Smooth muscle cell (in vitro differentiated cells): ENCODE measurements at regions not wholly inside any gene's neighbourhood (a gene's known extent, or its start where the extent isn't known, plus 50 kb on each side); places are given as distances from the start of the nearest gene placed in this dataset.

Experiments used
- DNase-seq: peaks from one replicate; lab custom pipeline; 2025; ENCODE audit not compliant: unreplicated experiment; lab: John Stamatoyannopoulos, UW
- H2AFZ ChIP-seq: fragments of 200-600 bp; sonication (generic); 2 replicates; pipeline ENCODE4 v1.6.0; 2016; ENCODE audit warnings: antibody characterized with exemption, low read depth, mild to moderate bottlenecking
- H3F3A ChIP-seq: fragments of 200-600 bp; sonication (generic); 2 replicates; pipeline ENCODE4 v1.6.0; 2017; ENCODE audit warnings: antibody characterized with exemption, low read depth
- H3K27ac ChIP-seq: fragments of 200-600 bp; sonication (generic); 2 replicates; pipeline ENCODE4 v1.5.1; 2016; ENCODE audit warnings: low read depth, mild to moderate bottlenecking
- H3K27me3 ChIP-seq: fragments of 200-600 bp; sonication (generic); 2 replicates; pipeline ENCODE4 v1.6.1; 2016; ENCODE audit warnings: low read depth, mild to moderate bottlenecking
- H3K36me3 ChIP-seq: fragments of 200-600 bp; sonication (generic); 2 replicates; pipeline ENCODE4 v1.5.1; 2016; ENCODE audit warnings: low read depth
- H3K4me1 ChIP-seq: fragments of 200-600 bp; sonication (generic); 2 replicates; pipeline ENCODE4 v1.5.1; 2016; ENCODE audit warnings: low read depth
- H3K4me2 ChIP-seq: fragments of 200-600 bp; sonication (generic); 2 replicates; pipeline ENCODE4 v1.6.0; 2016; ENCODE audit warnings: mild to moderate bottlenecking
- H3K4me3 ChIP-seq: fragments of 200-600 bp; sonication (generic); 2 replicates; pipeline ENCODE4 v1.5.1; 2016; ENCODE audit warnings: mild to moderate bottlenecking
- H3K79me2 ChIP-seq: fragments of 200-600 bp; sonication (generic); 2 replicates; pipeline ENCODE4 v1.6.0; 2016; ENCODE audit warnings: low read depth, mild to moderate bottlenecking
- H3K9ac ChIP-seq: fragments of 200-600 bp; sonication (generic); 2 replicates; pipeline ENCODE4 v1.6.0; 2016; ENCODE audit warnings: low read depth
- H3K9me3 ChIP-seq: fragments of 200-600 bp; sonication (generic); replicated peaks from 2 replicates; pipeline ENCODE4 v1.5.1; 2016; ENCODE audit warnings: low read depth
- H4K20me1 ChIP-seq: fragments of 200-600 bp; sonication (generic); 2 replicates; pipeline ENCODE4 v1.6.0; 2016; ENCODE audit warnings: low read depth
- WGBS: methylation state at CpG from one replicate; pipeline ENCODE4 v1.1.7; 2016; ENCODE audit warnings: low lambda C conversion rate; 5-methylcytosine and 5-hydroxymethylcytosine counted together
- TF ChIP-seq, protein P1 (sequence below): fragments of 200-600 bp; sonication (generic); IDR thresholded peaks from 2 replicates; pipeline ENCODE4 v1.5.1; 2017; ENCODE audit warnings: borderline replicate concordance, mild to moderate bottlenecking, antibody characterized with exemption; ENCODE audit not compliant: insufficient read depth, poor library complexity, severe bottlenecking

DNA sequence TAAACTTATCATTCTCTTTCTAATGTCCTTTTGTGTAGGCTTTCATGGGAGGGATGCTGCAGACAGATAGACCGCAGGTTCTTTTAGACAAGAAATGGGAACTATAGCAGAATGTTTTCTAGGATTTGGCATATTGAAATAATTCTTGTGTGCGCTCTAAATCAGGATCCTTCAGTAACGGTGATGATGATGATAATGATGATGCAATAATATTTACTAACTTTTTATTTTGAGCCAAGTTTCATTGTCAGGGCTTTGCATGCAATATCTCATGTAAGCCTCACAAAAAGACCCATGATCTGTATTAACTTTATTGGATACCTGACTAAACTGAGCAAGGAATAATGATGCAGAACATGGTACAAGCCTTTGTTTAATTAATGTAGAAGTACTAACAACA lies 280.1 kb downstream of the HAO1 start:
- DNase-seq: no peak
- Histone ChIP-seq H3K79me2 (no peaks in the 10 kb centered on the region), H3K4me2 (no peak overlapping the region), H3K4me1 (no peaks in the 10 kb centered on the region), H3K27me3 (no peaks in the 10 kb centered on the region), H4K20me1 (no peaks in the 10 kb centered on the region), H3K4me3 (no peak overlapping the region), H3K36me3 (no peaks in the 10 kb centered on the region), H3K9ac (no peak overlapping the region), H3K27ac (no peak overlapping the region), H2AFZ (no peak overlapping the region), H3K9me3 (no peaks in the 10 kb centered on the region), H3F3A (no peaks in the 10 kb centered on the region)
- TF ChIP-seq, protein P1, sequence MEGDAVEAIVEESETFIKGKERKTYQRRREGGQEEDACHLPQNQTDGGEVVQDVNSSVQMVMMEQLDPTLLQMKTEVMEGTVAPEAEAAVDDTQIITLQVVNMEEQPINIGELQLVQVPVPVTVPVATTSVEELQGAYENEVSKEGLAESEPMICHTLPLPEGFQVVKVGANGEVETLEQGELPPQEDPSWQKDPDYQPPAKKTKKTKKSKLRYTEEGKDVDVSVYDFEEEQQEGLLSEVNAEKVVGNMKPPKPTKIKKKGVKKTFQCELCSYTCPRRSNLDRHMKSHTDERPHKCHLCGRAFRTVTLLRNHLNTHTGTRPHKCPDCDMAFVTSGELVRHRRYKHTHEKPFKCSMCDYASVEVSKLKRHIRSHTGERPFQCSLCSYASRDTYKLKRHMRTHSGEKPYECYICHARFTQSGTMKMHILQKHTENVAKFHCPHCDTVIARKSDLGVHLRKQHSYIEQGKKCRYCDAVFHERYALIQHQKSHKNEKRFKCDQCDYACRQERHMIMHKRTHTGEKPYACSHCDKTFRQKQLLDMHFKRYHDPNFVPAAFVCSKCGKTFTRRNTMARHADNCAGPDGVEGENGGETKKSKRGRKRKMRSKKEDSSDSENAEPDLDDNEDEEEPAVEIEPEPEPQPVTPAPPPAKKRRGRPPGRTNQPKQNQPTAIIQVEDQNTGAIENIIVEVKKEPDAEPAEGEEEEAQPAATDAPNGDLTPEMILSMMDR: no peak
- WGBS: 95% methylated on average over 3 of the region's 3 CpGs

DNA sequence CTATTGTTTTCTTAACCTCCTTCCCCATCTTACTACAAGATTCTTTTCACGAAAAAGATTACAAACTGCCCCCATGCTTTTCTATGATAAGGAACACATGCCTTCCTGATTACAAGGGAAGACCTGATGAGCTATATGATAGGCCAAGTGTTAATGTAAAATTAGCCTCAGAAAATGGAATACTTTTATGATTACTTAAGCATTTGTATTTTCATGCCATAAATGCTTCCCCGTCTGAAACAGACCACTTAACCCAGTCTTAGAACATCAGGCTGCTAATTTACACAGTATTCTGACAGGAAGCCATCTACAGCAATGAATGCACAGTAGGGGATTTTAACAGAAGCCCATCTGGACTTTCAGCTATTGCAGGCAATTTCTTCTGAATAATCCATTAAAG lies 274.9 kb downstream of the HAO1 start:
- Histone ChIP-seq H2AFZ (no peak overlapping the region), H3F3A (no peaks in the 10 kb centered on the region), H3K4me1 (no peaks in the 10 kb centered on the region), H3K27ac (no peak overlapping the region), H3K79me2 (no peaks in the 10 kb centered on the region), H4K20me1 (no peaks in the 10 kb centered on the region), H3K4me2 (no peak overlapping the region), H3K27me3 (no peaks in the 10 kb centered on the region), H3K9ac (no peak overlapping the region), H3K4me3 (no peak overlapping the region), H3K36me3 (no peaks in the 10 kb centered on the region), H3K9me3 (no peaks in the 10 kb centered on the region)
- WGBS: 42% methylated on average over 2 of the region's 2 CpGs
- no peak for DNase-seq
- TF ChIP-seq, protein P1: no peak

DNA sequence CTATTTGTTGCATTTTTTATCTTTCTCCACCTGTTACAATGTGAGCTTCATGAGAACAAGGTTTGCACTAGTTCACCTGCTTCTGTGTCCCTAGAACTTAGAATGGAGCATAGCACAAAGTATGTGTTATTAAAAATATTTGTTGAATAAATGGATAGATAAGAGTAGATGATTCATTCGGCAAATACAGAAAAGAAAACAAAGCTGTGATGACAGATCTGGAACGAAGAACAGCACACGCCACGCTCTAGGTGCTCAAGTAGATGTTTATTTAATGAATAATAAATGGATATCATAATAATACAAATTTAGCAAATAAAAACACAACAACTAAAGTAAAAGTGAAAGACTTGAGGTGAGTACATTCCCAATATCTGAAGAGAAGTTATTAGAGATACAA lies 273.1 kb downstream of the HAO1 start:
- WGBS: 83% methylated on average over 4 of the region's 4 CpGs
- no peaks in the 10 kb centered on the region for H3K27me3 ChIP-seq
- TF ChIP-seq, protein P1: no peak
- no peak overlapping the region for H3K27ac ChIP-seq
- no peaks in the 10 kb centered on the region for H3K79me2 ChIP-seq
- no peaks in the 10 kb centered on the region for H4K20me1 ChIP-seq
- H3K9me3 ChIP-seq: no peaks in the 10 kb centered on the region
- no peak overlapping the region for H3K4me3 ChIP-seq
- H3F3A ChIP-seq: no peaks in the 10 kb centered on the region
- no peaks in the 10 kb centered on the region for H3K4me1 ChIP-seq
- no peak overlapping the region for H3K4me2 ChIP-seq
- no peak overlapping the region for H2AFZ ChIP-seq
- no peak for DNase-seq
- H3K36me3 ChIP-seq: no peaks in the 10 kb centered on the region
- no peak overlapping the region for H3K9ac ChIP-seq

DNA sequence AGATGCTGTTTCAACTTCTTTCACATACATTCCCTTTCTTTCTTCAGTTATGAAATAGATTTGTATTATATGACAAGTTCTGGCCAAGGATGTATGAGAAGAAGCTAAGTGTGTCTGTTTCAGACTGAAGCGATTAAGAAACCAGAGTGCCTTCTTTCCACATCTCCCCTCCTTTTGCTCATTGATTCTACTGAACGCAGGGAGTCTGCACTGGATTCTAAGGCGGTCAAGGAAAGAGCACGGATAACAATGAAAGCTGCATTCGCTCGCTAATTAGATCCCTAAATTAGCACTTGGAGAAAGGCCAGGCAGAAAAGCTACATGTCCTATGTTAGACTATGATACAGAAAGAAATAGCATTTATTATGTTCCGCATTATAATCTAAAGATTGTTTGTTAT lies 267.7 kb downstream of the HAO1 start:
- TF ChIP-seq, protein P1: no peak
- Histone ChIP-seq H3K4me2 (no peak overlapping the region), H3K9me3 (no peaks in the 10 kb centered on the region), H3K36me3 (no peaks in the 10 kb centered on the region), H4K20me1 (no peaks in the 10 kb centered on the region), H3F3A (no peaks in the 10 kb centered on the region), H2AFZ (no peak overlapping the region), H3K4me3 (no peak overlapping the region), H3K4me1 (no peaks in the 10 kb centered on the region), H3K27ac (no peak overlapping the region), H3K27me3 (no peaks in the 10 kb centered on the region), H3K9ac (no peak overlapping the region), H3K79me2 (no peaks in the 10 kb centered on the region)
- DNase-seq: no peak
- WGBS: 72% methylated on average over 7 of the region's 7 CpGs
